ELR (cell line): ENCODE measurements at regions not wholly inside any gene's neighbourhood (a gene's known extent, or its start where the extent isn't known, plus 50 kb on each side); places are given as distances from the start of the nearest gene placed in this dataset.

Source experiments
- DNase-seq: peaks from one replicate; pipeline ENCODE4 v3.0.0-alpha.2; 2015; ENCODE audit warnings: low read depth

GRCh38 chr2:226526716-226527115 is 272.9 kb downstream of the IRS1 start:
- no peak for DNase-seq

- peak; percentile 51 for DNase-seq
Measured at GRCh38 chr2:226524381-226524843, 275.2 kb downstream of the IRS1 start.

DNA sequence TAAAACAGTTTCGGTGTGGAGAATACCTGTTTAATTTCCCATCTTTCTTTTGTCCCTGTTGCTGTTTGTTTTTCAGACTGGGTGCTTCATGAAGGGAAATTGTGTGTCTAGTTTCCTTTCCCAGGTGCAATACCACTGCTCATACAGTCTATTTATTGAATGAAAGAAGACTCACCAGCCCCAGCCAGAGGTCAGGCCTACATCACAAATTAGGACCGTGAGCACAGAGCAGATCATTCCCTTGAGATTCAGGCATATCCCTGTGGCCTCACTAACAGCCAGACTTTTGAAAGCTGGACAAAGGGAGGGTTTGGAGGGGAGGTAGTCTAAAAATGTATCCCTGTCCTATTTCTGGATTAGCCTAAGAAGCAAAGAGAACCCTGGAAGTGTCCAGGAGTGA is 278.9 kb downstream of the IRS1 start:
- DNase-seq: no peak

- DNase-seq: peak; percentile 32
Measured at GRCh38 chr2:226515344-226516055, 284.1 kb downstream of the IRS1 start.

GRCh38 chr2:226514895-226515294 is 284.7 kb downstream of the IRS1 start:
- DNase-seq: peak; percentile 74

- no peak for DNase-seq
Measured at GRCh38 chr2:226511311-226511710, 288.3 kb downstream of the IRS1 start.

- no peak for DNase-seq
Measured at GRCh38 chr2:226508683-226509082, 290.9 kb downstream of the IRS1 start.

DNA sequence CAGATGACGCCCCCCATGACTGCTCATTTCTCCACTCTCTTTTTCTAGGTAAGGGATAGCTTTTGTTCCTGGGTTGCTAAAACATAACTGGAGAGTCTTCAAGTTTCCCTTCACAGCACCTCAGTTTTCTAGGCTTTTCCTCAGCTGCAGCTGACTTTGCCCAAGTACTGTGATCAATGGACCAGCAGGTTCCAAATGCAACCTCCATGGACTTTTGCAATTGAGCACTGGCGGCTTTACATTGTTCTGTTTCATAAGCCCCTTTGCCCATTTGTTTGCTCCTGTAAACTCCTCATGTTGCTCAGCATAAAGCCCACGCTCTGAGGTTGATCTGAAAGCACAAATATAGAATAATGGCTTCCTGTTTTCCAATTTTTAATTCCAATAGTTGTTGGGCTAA is 291.6 kb downstream of the IRS1 start:
- DNase-seq: no peak

GRCh38 chr2:226497146-226497909 is 302.3 kb downstream of the IRS1 start:
- DNase-seq: no peak

DNA sequence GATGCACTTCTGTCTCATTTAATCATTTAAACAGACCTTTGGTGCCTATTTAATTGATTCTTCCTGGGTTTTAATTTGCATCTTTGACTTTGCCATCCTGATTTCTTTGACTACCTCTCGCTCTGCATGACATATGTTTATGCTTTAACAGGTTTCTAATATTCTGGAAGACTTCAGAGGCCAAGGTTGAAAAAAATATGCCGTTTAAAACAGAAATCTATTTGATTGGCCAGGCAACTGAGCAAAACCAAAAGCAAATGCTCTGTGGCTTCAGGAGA is 303.4 kb downstream of the IRS1 start:
- no peak for DNase-seq

DNA sequence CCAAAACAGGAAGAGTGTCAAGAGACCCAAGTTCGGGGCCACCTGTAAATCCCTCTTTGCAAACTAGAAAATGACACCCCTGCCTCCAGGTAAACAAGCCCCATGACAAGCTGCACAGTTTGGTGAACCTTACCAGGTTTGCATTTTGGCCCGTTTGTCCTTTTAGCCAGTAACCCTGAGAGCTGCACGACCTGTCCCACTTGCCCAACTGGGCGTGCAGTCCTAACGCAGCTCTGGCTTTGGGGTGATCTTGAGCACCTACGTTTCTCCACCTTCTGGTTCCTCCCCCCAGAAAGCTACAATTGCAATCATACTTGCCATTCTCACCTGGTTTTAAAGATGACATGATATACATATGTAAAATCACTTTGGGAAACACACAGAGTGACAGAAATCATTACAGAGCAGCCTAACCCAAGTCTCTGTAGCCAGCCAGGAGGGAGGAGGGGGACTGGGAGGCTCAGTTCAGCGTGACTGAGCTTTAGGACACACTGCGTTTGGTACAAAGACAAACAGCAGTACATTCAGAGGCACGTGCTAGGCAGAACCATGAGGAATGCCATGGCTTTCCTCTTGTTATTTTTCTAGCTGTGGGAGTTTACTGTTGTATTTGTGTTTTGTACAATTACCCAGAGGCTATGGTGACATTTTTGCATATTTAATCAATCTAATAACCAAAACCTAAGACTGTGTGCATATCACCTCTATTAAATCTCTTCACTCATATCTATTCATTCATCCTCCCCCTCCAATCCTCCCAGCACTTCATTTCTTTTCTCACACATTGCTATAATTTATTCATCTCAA is 304.0 kb downstream of the IRS1 start:
- DNase-seq: no peak

DNA sequence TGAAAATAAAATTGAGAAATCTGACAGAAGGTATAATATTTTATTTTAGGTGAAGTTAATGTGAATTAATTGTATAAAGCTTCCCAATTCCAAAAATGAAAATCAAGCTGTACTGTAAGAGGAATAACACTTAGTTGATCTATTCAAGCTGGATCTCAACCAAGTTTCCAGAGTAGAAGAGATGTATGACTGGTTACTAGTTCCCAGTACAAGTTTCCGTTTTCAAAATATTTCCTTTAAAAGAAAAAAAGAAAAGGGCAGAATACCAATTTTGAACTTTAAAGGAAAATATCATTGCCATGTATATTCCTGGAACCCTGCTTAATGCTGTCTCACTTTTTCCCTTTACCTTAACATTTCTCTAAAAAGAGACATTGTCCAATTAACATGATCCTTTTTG is 308.5 kb downstream of the IRS1 start:
- DNase-seq: no peak

DNA sequence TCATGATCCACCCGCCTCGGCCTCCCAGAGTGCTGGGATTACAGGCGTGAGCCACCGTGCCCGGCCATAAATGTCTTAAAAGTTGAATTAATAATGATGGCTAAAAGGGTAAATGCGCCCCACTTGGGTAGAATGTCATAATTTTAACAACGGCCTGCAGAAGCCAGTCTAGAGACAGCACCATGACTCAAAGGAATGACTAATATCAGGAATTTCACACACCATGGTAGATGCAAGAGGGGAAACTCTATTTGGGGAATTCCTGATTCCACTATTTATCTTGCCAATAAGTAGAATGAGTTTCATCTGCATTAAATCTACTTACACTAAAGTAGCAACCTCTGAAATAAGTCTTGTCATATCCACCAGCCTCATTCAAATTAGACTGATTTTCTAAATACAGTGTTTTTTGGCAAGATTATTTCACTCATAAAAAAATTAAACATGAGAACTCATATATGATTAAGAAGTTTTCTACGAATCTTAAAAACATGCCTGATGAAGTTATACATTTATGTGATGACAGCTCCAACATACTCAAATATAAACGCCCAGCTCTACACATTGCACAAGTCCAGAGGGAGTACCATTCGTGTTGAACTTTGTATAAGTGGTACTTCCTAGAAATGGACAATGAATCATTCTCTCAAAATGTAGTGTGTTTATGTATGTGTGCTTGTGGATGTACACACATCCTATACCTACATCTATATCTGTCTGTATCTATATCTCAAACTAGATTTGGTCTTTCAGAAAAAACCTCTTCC is 309.7 kb downstream of the IRS1 start:
- peak; percentile 90 for DNase-seq

- DNase-seq: no peak
Measured at GRCh38 chr2:226488034-226488433, 311.6 kb downstream of the IRS1 start.

DNA sequence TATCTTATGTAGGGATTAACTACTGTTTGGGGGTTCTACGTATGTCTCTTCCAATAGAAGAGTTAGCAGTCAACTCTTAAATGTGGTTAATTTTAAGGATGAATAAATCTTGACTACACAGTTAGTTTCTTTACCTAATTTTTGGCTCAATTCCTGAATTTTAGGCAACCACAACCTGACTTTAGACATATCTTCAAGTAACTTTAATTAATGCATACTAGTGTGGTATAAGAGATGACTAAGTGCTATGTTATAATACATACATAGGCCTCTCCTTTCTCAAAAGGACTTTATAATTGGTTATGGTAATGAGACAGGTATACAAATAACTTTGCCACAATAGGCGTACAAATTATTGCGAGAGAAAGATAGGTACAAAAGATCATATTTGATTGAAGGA is 312.0 kb downstream of the IRS1 start:
- no peak for DNase-seq

- DNase-seq: peak; percentile 70
Measured at GRCh38 chr2:226483745-226484619, 315.6 kb downstream of the IRS1 start.

DNA sequence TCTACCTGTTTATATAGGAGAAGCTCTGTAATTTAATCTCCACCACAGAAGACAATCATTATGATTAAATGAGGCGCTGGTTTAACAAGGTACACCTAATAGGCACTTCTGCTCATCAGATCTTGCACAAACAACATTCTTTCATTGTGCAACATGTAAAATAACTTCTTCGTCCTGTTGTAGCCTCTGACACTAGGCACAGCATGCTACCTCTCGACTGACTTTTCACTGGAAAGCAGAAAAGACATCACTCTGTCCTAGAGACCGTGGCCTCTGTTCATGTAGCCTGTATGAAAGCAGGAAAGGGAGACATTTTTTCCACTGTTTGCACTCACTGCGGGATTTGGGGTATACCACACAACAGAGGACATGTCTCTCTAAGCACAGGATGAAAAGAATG is 316.5 kb downstream of the IRS1 start:
- DNase-seq: no peak

- DNase-seq: peak; percentile 96
Measured at GRCh38 chr2:226478109-226478809, 321.4 kb downstream of the IRS1 start.

DNA sequence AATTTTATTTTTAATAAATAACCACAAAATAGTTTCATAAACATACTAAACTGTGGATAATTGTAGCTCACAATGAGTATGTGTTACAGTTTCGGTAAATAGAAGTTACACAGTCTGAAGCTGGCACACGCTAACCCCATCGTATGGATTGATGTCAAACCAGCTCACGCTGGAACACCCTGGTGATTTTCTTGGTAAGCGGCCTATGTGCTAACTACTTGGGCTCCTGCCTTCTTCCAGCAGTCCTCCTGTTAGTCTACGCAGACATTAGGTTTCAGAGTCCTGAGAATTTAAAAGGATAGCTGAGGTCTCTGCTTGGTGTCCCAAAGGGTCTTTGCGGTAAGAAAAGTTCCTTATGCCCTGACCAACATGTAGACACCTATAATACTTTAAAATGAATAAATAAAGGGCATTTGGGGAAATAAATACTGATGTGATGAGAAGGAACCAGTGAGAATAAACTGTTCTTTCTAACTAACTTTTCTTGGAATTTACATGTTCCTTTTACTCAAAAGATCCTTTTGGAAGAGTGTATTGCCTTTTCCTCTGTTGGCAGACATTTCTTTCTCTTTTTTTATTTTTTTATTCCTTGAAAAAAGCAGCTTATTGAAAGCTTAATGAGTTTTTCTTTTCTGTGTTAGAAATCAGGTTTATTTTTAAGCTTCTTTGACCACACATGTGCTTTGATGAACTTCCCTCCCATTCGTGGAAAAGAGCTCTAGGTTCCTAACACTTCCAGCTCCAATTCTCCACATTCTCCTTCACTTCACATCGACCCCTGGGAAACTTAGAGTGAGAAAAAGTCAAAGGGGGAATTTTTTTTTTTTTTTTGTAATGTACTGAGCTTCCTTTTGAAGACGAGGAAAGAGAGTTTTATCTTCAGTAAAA is 322.2 kb downstream of the IRS1 start:
- no peak for DNase-seq

GRCh38 chr2:226475650-226476049 is 324.0 kb downstream of the IRS1 start:
- peak; percentile 88 for DNase-seq
